ENCODE measurements at regions not wholly inside any gene's neighbourhood (a gene's known extent, or its start where the extent isn't known, plus 50 kb on each side); places are given as distances from the start of the nearest gene placed in this dataset.
"Not testable (repeated sequence)": the region's sequence is repeated elsewhere in the genome, so short reads cannot be mapped to it uniquely, and the experiment has no call there.

- Histone ChIP-seq H3K27ac (no peak overlapping the region), H3K4me1 (peaks cover 0 to 6% of the 10 kb centered on the region in 2 donors), H3K36me3 (no peaks in the 10 kb centered on the region), H3K27me3 (no peaks in the 10 kb centered on the region), H3K4me3 (replicated peaks in 1 of 3) (no peak overlapping the region), H3K9me3 (no peaks in the 10 kb centered on the region)
- no peak for DNase-seq
- TF ChIP-seq CTCF (IDR thresholded peaks at IDR 0.05): no peak
- TF ChIP-seq POLR2A (IDR thresholded peaks at IDR 0.05): no peak
- intact Hi-C loops (cut with DNase I): no loop called here
- WGBS, 2 donors: 92 to 97% methylated on average over 2 of the region's 2 CpGs
Observed at GRCh38 chr5:72703876-72704275, 112.6 kb upstream of the TNPO1 start.

- no peak overlapping the region for H3K27ac ChIP-seq
- no peaks in the 10 kb centered on the region for H3K27me3 ChIP-seq
- H3K9me3 ChIP-seq: no peaks in the 10 kb centered on the region
- intact Hi-C loops (cut with DNase I): no loop called here
- no peak overlapping the region for H3K4me3 ChIP-seq (replicated peaks in 1 of 3)
- H3K4me1 ChIP-seq: peaks cover 0 to 6% of the 10 kb centered on the region in 2 donors
- DNase-seq: no peak
- no peak for TF ChIP-seq CTCF (IDR thresholded peaks at IDR 0.05)
- TF ChIP-seq POLR2A (IDR thresholded peaks at IDR 0.05): no peak
- WGBS, 2 donors: 75 to 84% methylated on average over 5 of the region's 5 CpGs
- H3K36me3 ChIP-seq: no peaks in the 10 kb centered on the region
Observed at GRCh38 chr5:72702881-72703434, 113.5 kb upstream of the TNPO1 start.

GRCh38 chr5:72702105-72702504 lies 114.4 kb upstream of the TNPO1 start:
- intact Hi-C loops (cut with DNase I); H3K27ac ChIP-seq; H3K4me3 ChIP-seq (replicated peaks in 1 of 3); H3K36me3 ChIP-seq; H3K27me3 ChIP-seq; DNase-seq; H3K9me3 ChIP-seq; H3K4me1 ChIP-seq: not testable (repeated sequence)

GRCh38 chr5:72698481-72698880 lies 118.0 kb upstream of the TNPO1 start:
- DNase-seq: no peak
- TF ChIP-seq POLR2A (IDR thresholded peaks at IDR 0.05) (no peak), CTCF (IDR thresholded peaks at IDR 0.05) (no peak)
- intact Hi-C loops (cut with DNase I): no loop called here

GRCh38 chr5:72697622-72698021 lies 118.8 kb upstream of the TNPO1 start:
- H3K9me3 ChIP-seq: no peaks in the 10 kb centered on the region
- no peak overlapping the region for H3K27ac ChIP-seq
- no peaks in the 10 kb centered on the region for H3K27me3 ChIP-seq
- TF ChIP-seq CTCF (IDR thresholded peaks at IDR 0.05): no peak
- no peak for TF ChIP-seq POLR2A (IDR thresholded peaks at IDR 0.05)
- no peak overlapping the region for H3K4me3 ChIP-seq (replicated peaks in 1 of 3)
- no peak for DNase-seq
- no peaks in the 10 kb centered on the region for H3K4me1 ChIP-seq
- no peaks in the 10 kb centered on the region for H3K36me3 ChIP-seq
- 94 to 97% methylated on average over 2 of the region's 2 CpGs for WGBS, 2 donors
- intact Hi-C loops (cut with DNase I): no loop called here

More at GRCh38 chr5:72698481-72698880, 118.0 kb upstream of the TNPO1 start:
- WGBS, 2 donors: 75 to 80% methylated on average over 4 of the region's 4 CpGs
- H3K4me3 ChIP-seq (replicated peaks in 1 of 3): no peak overlapping the region
- H3K27ac ChIP-seq: no peak overlapping the region
- H3K27me3 ChIP-seq: no peaks in the 10 kb centered on the region
- no peaks in the 10 kb centered on the region for H3K9me3 ChIP-seq
- H3K36me3 ChIP-seq: no peaks in the 10 kb centered on the region
- H3K4me1 ChIP-seq: no peaks in the 10 kb centered on the region

- H3K27me3 ChIP-seq: no peaks in the 10 kb centered on the region
- H3K4me3 ChIP-seq (replicated peaks in 1 of 3): no peak overlapping the region
- H3K36me3 ChIP-seq: no peaks in the 10 kb centered on the region
- no peak for DNase-seq
- no peak for TF ChIP-seq POLR2A (IDR thresholded peaks at IDR 0.05)
- TF ChIP-seq CTCF (IDR thresholded peaks at IDR 0.05): no peak
- H3K27ac ChIP-seq: no peak overlapping the region
- H3K9me3 ChIP-seq: no peaks in the 10 kb centered on the region
- intact Hi-C loops (cut with DNase I): no loop called here
- H3K4me1 ChIP-seq: no peaks in the 10 kb centered on the region
Observed at GRCh38 chr5:72695659-72696058, 120.8 kb upstream of the TNPO1 start.

Measured in thyroid gland (tissue), 4 donors.